Mesendoderm (in vitro differentiated cells): ENCODE measurements at regions not wholly inside any gene's neighbourhood (a gene's known extent, or its start where the extent isn't known, plus 50 kb on each side); places are given as distances from the start of the nearest gene placed in this dataset.

Source experiments
- DNase-seq: peaks from one replicate; pipeline ENCODE4 v3.0.0; 2013
- H2AK5ac ChIP-seq: 2 replicates; pipeline ENCODE4 v1.6.1; 2013; ENCODE audit warnings: low read length, inconsistent platforms
- H2BK120ac ChIP-seq: 2 replicates; pipeline ENCODE4 v1.6.1; 2013; ENCODE audit warnings: low read depth, mild to moderate bottlenecking, low read length, moderate library complexity, mixed read lengths
- H2BK15ac ChIP-seq: replicated peaks from 2 replicates; pipeline ENCODE4 v1.6.1; 2013; ENCODE audit warnings: low read depth, mild to moderate bottlenecking, moderate library complexity
- H2BK5ac ChIP-seq: 2 replicates; pipeline ENCODE4 v1.6.1; 2013; ENCODE audit warnings: low read length, inconsistent platforms
- H3K18ac ChIP-seq: 2 replicates; pipeline ENCODE4 v1.6.1; 2013; ENCODE audit warnings: mild to moderate bottlenecking, low read length, mixed read lengths
- H3K23ac ChIP-seq: one replicate; pipeline ENCODE4 v1.6.1; 2013; ENCODE audit warnings: low read length
- H3K27ac ChIP-seq: 2 replicates; pipeline ENCODE4 v1.5.1; 2013; ENCODE audit warnings: low read depth, mild to moderate bottlenecking, inconsistent platforms, low read length, moderate library complexity
- H3K27me3 ChIP-seq: 2 replicates; pipeline ENCODE4 v1.6.1; 2013; ENCODE audit warnings: low read length, control low read depth, mild to moderate bottlenecking, inconsistent platforms; ENCODE audit not compliant: insufficient read depth, poor library complexity
- H3K36me3 ChIP-seq: 2 replicates; pipeline ENCODE4 v1.6.1; 2013; ENCODE audit warnings: low read length, inconsistent platforms; ENCODE audit not compliant: control insufficient read depth, insufficient read depth
- H3K4ac ChIP-seq: one replicate; pipeline ENCODE4 v1.6.1; 2013; ENCODE audit warnings: low read depth, mild to moderate bottlenecking, low read length, moderate library complexity
- H3K4me1 ChIP-seq: 2 replicates; pipeline ENCODE4 v1.6.1; 2013; ENCODE audit warnings: low read depth, low read length, inconsistent platforms; ENCODE audit not compliant: control insufficient read depth
- H3K4me2 ChIP-seq: 2 replicates; pipeline ENCODE4 v1.6.1; 2013; ENCODE audit warnings: low read length
- H3K4me3 ChIP-seq: 2 replicates; pipeline ENCODE4 v1.5.1; 2013; ENCODE audit warnings: mild to moderate bottlenecking, low read length
- H3K56ac ChIP-seq: one replicate; pipeline ENCODE4 v1.6.1; 2013; ENCODE audit warnings: low read length
- H3K79me1 ChIP-seq: 2 replicates; pipeline ENCODE4 v1.6.1; 2013; ENCODE audit warnings: low read length, inconsistent platforms
- H3K79me2 ChIP-seq: 2 replicates; pipeline ENCODE4 v1.6.1; 2013; ENCODE audit warnings: mild to moderate bottlenecking, low read length; ENCODE audit not compliant: control insufficient read depth, insufficient read depth
- H3K9ac ChIP-seq: 2 replicates; pipeline ENCODE4 v1.6.1; 2013; ENCODE audit warnings: low read length, inconsistent platforms
- H4K5ac ChIP-seq: one replicate; pipeline ENCODE4 v1.6.1; 2013; ENCODE audit warnings: low read length
- H4K8ac ChIP-seq: one replicate; pipeline ENCODE4 v1.6.1; 2013; ENCODE audit warnings: low read depth, mild to moderate bottlenecking, control low read depth, low read length, moderate library complexity
- WGBS: extraction: QIAGEN DNeasy Blood & Tissue Kit; methylation state at CpG from one replicate; pipeline ENCODE4 v1.1.7; 2013; ENCODE audit warnings: low lambda C conversion rate, missing lambda C conversion rate; ENCODE audit not compliant: insufficient coverage; ENCODE audit errors: extremely low coverage; 5-methylcytosine and 5-hydroxymethylcytosine counted together

DNA sequence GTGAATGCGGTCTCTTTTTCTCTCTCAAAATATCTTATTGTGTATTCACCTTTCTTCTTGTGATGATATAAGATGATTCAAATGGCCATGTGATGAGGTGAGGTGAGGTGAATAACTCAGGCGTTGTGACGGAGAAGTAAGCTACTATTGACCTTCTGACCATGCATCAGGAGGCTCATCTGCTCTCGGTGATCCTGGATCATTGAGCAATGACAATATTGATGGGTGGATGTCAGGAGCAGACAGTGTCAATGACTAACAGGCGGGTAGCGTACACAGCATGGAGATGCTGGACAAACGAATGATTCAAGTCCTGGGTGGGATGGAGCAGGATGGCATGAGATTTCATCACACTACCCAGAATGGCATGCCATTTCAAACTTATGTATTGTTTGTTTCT lies 119.6 kb downstream of the PXDC1 start:
- DNase-seq, result no peak
- Histone ChIP-seq H3K4ac (no peak overlapping the region), H4K5ac (no peak overlapping the region), H3K36me3 (no peaks in the 10 kb centered on the region), H4K8ac (no peak overlapping the region), H3K4me2 (no peak overlapping the region), H3K9ac (no peak overlapping the region), H3K4me3 (no peak overlapping the region), H3K79me2 (no peaks in the 10 kb centered on the region), H2AK5ac (no peak overlapping the region), H2BK15ac (no peak overlapping the region), H3K79me1 (no peaks in the 10 kb centered on the region), H3K23ac (no peak overlapping the region), H3K27me3 (no peaks in the 10 kb centered on the region), H3K18ac (no peak overlapping the region), H3K27ac (no peak overlapping the region), H2BK120ac (no peak overlapping the region), H3K4me1 (no peaks in the 10 kb centered on the region), H2BK5ac (no peak overlapping the region), H3K56ac (no peak overlapping the region)
- no CpG with 5 or more reads among the region's 7 CpGs for WGBS

GRCh38 chr6:3631186-3631585 lies 120.3 kb downstream of the PXDC1 start:
- no peak overlapping the region for H3K4ac ChIP-seq

GRCh38 chr6:3630258-3630835 lies 121.2 kb downstream of the PXDC1 start:
- Histone ChIP-seq H3K36me3 (no peaks in the 10 kb centered on the region), H2BK5ac (no peak overlapping the region)
- no CpG with 5 or more reads among the region's 4 CpGs for WGBS

More at GRCh38 chr6:3631186-3631585, 120.3 kb downstream of the PXDC1 start:
- H3K4me2 ChIP-seq, result no peak overlapping the region
- H3K27ac ChIP-seq, result no peak overlapping the region
- H3K9ac ChIP-seq, result no peak overlapping the region
- H2AK5ac ChIP-seq, result no peak overlapping the region
- no peak for DNase-seq
- H4K5ac ChIP-seq, result no peak overlapping the region
- no peaks in the 10 kb centered on the region for H3K4me1 ChIP-seq
- H3K23ac ChIP-seq, result no peak overlapping the region
- no peak overlapping the region for H3K18ac ChIP-seq
- H4K8ac ChIP-seq, result no peak overlapping the region
- no peaks in the 10 kb centered on the region for H3K27me3 ChIP-seq
- H2BK15ac ChIP-seq, result no peak overlapping the region
- H2BK120ac ChIP-seq, result no peak overlapping the region
- H3K79me1 ChIP-seq, result no peaks in the 10 kb centered on the region
- H3K4me3 ChIP-seq, result no peak overlapping the region
- H3K56ac ChIP-seq, result no peak overlapping the region
- no CpG with 5 or more reads among the region's 3 CpGs for WGBS
- H3K36me3 ChIP-seq, result no peaks in the 10 kb centered on the region
- H3K79me2 ChIP-seq, result no peaks in the 10 kb centered on the region
- no peak overlapping the region for H2BK5ac ChIP-seq

DNA sequence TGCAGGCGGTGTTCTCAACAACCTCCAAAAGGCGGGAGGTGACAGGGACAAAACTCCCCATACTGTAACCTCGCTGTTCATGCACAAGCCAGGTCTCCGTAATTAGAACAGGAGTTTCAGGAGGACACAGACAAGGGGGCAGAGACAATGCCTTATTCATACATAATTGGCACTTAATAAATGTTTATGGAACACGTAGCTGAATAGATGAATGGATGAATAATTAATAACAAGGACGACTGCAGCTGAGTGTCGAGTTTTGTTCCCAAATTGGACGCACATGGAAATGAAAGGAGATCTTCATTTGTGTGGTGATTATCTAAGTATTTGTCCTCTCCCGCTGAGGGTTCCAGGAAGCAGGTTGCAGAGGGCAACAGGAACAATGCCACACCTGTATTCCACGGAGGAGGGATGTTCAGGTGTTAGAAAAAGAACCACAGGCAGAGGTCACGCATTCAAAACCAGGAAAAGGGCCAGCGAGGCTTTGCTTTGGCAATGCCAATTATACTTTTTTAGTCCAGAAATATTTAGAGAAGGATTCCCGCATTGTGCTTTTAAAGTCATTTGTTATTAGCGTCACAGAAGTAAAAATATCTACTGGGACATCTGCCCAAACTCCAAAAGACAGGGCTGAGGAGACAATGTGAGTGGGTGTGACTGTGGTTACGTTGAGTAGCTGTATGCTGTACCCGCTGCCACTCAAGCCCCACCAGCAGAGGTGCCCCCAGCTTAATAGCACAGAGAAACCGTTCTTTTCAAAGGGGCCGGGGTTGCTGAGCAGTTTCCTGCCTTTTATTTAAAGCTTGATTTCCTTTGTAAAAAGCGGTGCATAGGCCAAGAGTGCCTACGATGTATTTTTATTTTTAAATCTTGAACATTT lies 123.3 kb downstream of the PXDC1 start:
- H3K27ac ChIP-seq, result no peak overlapping the region
- no peak overlapping the region for H2BK5ac ChIP-seq
- no peak overlapping the region for H2BK120ac ChIP-seq
- no peak overlapping the region for H3K9ac ChIP-seq
- H3K18ac ChIP-seq, result no peak overlapping the region
- H3K4ac ChIP-seq, result no peak overlapping the region
- no peak overlapping the region for H3K4me3 ChIP-seq
- no peak overlapping the region for H2AK5ac ChIP-seq
- H4K8ac ChIP-seq, result no peak overlapping the region
- no peak for DNase-seq
- H3K79me2 ChIP-seq, result no peaks in the 10 kb centered on the region
- H2BK15ac ChIP-seq, result no peak overlapping the region
- H3K4me1 ChIP-seq, result no peaks in the 10 kb centered on the region
- no peak overlapping the region for H3K56ac ChIP-seq
- WGBS, result no CpG with 5 or more reads among the region's 20 CpGs
- H3K27me3 ChIP-seq, result no peaks in the 10 kb centered on the region
- H3K36me3 ChIP-seq, result no peaks in the 10 kb centered on the region
- no peaks in the 10 kb centered on the region for H3K79me1 ChIP-seq
- H3K4me2 ChIP-seq, result no peak overlapping the region
- H4K5ac ChIP-seq, result no peak overlapping the region
- H3K23ac ChIP-seq, result no peak overlapping the region

More at GRCh38 chr6:3630258-3630835, 121.2 kb downstream of the PXDC1 start:
- Histone ChIP-seq H3K18ac (no peak overlapping the region), H2BK15ac (no peak overlapping the region), H3K27me3 (no peaks in the 10 kb centered on the region), H2BK120ac (no peak overlapping the region), H4K5ac (no peak overlapping the region), H3K9ac (no peak overlapping the region), H3K4me3 (no peak overlapping the region), H3K27ac (no peak overlapping the region), H3K4me2 (no peak overlapping the region), H3K56ac (no peak overlapping the region), H3K4me1 (no peaks in the 10 kb centered on the region), H3K4ac (no peak overlapping the region), H3K79me1 (no peaks in the 10 kb centered on the region), H4K8ac (no peak overlapping the region), H3K79me2 (no peaks in the 10 kb centered on the region), H3K23ac (no peak overlapping the region), H2AK5ac (no peak overlapping the region)
- DNase-seq, result no peak

GRCh38 chr6:3627501-3627900 lies 124.0 kb downstream of the PXDC1 start:
- H4K8ac ChIP-seq, result no peak overlapping the region
- H3K4ac ChIP-seq, result no peak overlapping the region
- H3K18ac ChIP-seq, result no peak overlapping the region
- H3K4me2 ChIP-seq, result no peak overlapping the region
- H2BK15ac ChIP-seq, result no peak overlapping the region
- no peaks in the 10 kb centered on the region for H3K36me3 ChIP-seq
- H3K56ac ChIP-seq, result no peak overlapping the region
- no peak overlapping the region for H3K27ac ChIP-seq
- no peaks in the 10 kb centered on the region for H3K79me1 ChIP-seq
- no peak overlapping the region for H3K9ac ChIP-seq
- no CpG with 5 or more reads among the region's 9 CpGs for WGBS
- no peak for DNase-seq
- no peaks in the 10 kb centered on the region for H3K79me2 ChIP-seq
- H2BK5ac ChIP-seq, result no peak overlapping the region
- H2BK120ac ChIP-seq, result no peak overlapping the region
- H3K23ac ChIP-seq, result no peak overlapping the region
- no peak overlapping the region for H4K5ac ChIP-seq
- no peak overlapping the region for H3K4me3 ChIP-seq
- no peaks in the 10 kb centered on the region for H3K4me1 ChIP-seq
- no peaks in the 10 kb centered on the region for H3K27me3 ChIP-seq
- no peak overlapping the region for H2AK5ac ChIP-seq
